Activated naive CD4-positive, alpha-beta T cell treated with anti-CD3 and anti-CD28 coated beads for 36 hours (primary cell): ENCODE measurements at regions not wholly inside any gene's neighbourhood (a gene's known extent, or its start where the extent isn't known, plus 50 kb on each side); places are given as distances from the start of the nearest gene placed in this dataset.
"Not testable (repeated sequence)": the region's sequence is repeated elsewhere in the genome, so short reads cannot be mapped to it uniquely, and the experiment has no call there.

ENCODE experiments used
- CTCF ChIA-PET: fragments of 350-600 bp; sonication (Branson Sonifier 250); formaldehyde crosslinking; loops from one replicate; lab custom pipeline; 2021; ENCODE audit warnings: antibody characterized with exemption; lab: Charles Lee
- DNase-seq: peaks from one replicate; pipeline ENCODE4 v3.0.0-alpha.2; 2020
- H3K27ac Mint-ChIP-seq: one replicate; pipeline ENCODE4 v1.8.0; 2021; ENCODE audit warnings: mild to moderate bottlenecking, mixed read lengths
- H3K27me3 Mint-ChIP-seq: one replicate; pipeline ENCODE4 v1.8.0; 2021; ENCODE audit warnings: low read depth, mixed read lengths
- H3K36me3 Mint-ChIP-seq: one replicate; pipeline ENCODE4 v1.8.0; 2021; ENCODE audit warnings: low read depth, mixed read lengths
- H3K4me1 Mint-ChIP-seq: one replicate; pipeline ENCODE4 v1.8.0; 2021; ENCODE audit warnings: low read depth, mixed read lengths
- H3K4me3 Mint-ChIP-seq: one replicate; pipeline ENCODE4 v1.8.0; 2021; ENCODE audit warnings: mild to moderate bottlenecking, moderate library complexity, mixed read lengths
- H3K9me3 Mint-ChIP-seq: one replicate; pipeline ENCODE4 v1.8.0; 2021; ENCODE audit warnings: mixed read lengths
- intact Hi-C: fragments of 100-400 bp; cut with micrococcal nuclease; formaldehyde crosslinking; loops from one replicate; pipeline ENCODE4 v1.15.1; 2023

- Mint-ChIP-seq H3K27ac (no peak overlapping the region), H3K4me1 (no peaks in the 10 kb centered on the region), H3K36me3 (no peaks in the 10 kb centered on the region), H3K4me3 (no peak overlapping the region), H3K27me3 (no peaks in the 10 kb centered on the region), H3K9me3 (peaks cover 6% of the 10 kb centered on the region)
- no peak for DNase-seq
- CTCF ChIA-PET = no interaction called here
- intact Hi-C loops = no loop called here
Observed at GRCh38 chr5:23112237-23112636, 259.1 kb upstream of the CDH12 start.

GRCh38 chr5:23105021-23105420, 251.9 kb upstream of the CDH12 start:
- intact Hi-C loops = no loop called here
- CTCF ChIA-PET = no interaction called here
- Mint-ChIP-seq H3K36me3 (peaks cover 2% of the 10 kb centered on the region), H3K4me1 (no peaks in the 10 kb centered on the region), H3K27me3 (no peaks in the 10 kb centered on the region), H3K4me3 (no peak overlapping the region), H3K27ac (no peak overlapping the region), H3K9me3 (peaks cover 12% of the 10 kb centered on the region)
- DNase-seq = no peak

- CTCF ChIA-PET = no interaction called here
- no peak for DNase-seq
- intact Hi-C loops = no loop called here
- no peak overlapping the region for H3K4me3 Mint-ChIP-seq
- peaks cover 14% of the 10 kb centered on the region for H3K9me3 Mint-ChIP-seq
- H3K27ac Mint-ChIP-seq = no peak overlapping the region
- no peaks in the 10 kb centered on the region for H3K27me3 Mint-ChIP-seq
- H3K4me1 Mint-ChIP-seq = no peaks in the 10 kb centered on the region
- peaks cover 2% of the 10 kb centered on the region for H3K36me3 Mint-ChIP-seq
Observed at GRCh38 chr5:23103566-23103965, 250.4 kb upstream of the CDH12 start.

GRCh38 chr5:23095418-23095817, 242.3 kb upstream of the CDH12 start:
- H3K36me3 Mint-ChIP-seq, H3K27ac Mint-ChIP-seq, H3K4me1 Mint-ChIP-seq, CTCF ChIA-PET, intact Hi-C loops, H3K9me3 Mint-ChIP-seq, H3K27me3 Mint-ChIP-seq, H3K4me3 Mint-ChIP-seq, DNase-seq: not testable (repeated sequence)

GRCh38 chr5:23089286-23089685, 236.1 kb upstream of the CDH12 start:
- CTCF ChIA-PET = no interaction called here
- Mint-ChIP-seq H3K27me3 (no peaks in the 10 kb centered on the region), H3K9me3 (peaks cover 6% of the 10 kb centered on the region), H3K4me3 (no peak overlapping the region), H3K27ac (no peak overlapping the region), H3K36me3 (no peaks in the 10 kb centered on the region), H3K4me1 (no peaks in the 10 kb centered on the region)
- intact Hi-C loops = no loop called here
- no peak for DNase-seq

GRCh38 chr5:23084815-23085214, 231.7 kb upstream of the CDH12 start:
- H3K36me3 Mint-ChIP-seq = no peaks in the 10 kb centered on the region
- intact Hi-C loops = no loop called here
- H3K27ac Mint-ChIP-seq = no peak overlapping the region
- H3K4me1 Mint-ChIP-seq = no peaks in the 10 kb centered on the region
- H3K4me3 Mint-ChIP-seq = no peak overlapping the region
- peaks cover 2% of the 10 kb centered on the region for H3K9me3 Mint-ChIP-seq
- no peak for DNase-seq
- CTCF ChIA-PET = no interaction called here
- no peaks in the 10 kb centered on the region for H3K27me3 Mint-ChIP-seq

DNA sequence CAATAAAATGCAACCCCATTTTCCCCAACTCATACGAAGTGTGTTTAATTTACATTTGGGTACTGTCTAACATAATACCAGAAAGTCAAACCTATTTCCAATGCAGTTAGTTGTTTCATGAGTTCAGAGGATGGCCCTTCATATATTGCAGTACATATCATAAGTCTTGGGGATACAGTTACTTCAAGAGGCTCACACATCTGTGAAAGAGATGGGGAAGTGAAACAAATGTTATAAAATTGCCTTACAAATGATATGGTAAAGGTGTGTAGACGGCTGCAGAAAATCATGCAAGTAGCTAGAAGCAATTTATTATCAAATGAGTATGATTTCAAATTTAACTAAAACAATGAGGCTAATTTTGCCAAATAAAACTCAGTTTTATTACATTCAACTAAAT, 219.0 kb upstream of the CDH12 start:
- H3K4me3 Mint-ChIP-seq = no peak overlapping the region
- H3K27me3 Mint-ChIP-seq = no peaks in the 10 kb centered on the region
- intact Hi-C loops = no loop called here
- no peaks in the 10 kb centered on the region for H3K4me1 Mint-ChIP-seq
- DNase-seq = no peak
- CTCF ChIA-PET = no interaction called here
- peaks cover 3% of the 10 kb centered on the region for H3K9me3 Mint-ChIP-seq
- no peak overlapping the region for H3K27ac Mint-ChIP-seq
- H3K36me3 Mint-ChIP-seq = no peaks in the 10 kb centered on the region

DNA sequence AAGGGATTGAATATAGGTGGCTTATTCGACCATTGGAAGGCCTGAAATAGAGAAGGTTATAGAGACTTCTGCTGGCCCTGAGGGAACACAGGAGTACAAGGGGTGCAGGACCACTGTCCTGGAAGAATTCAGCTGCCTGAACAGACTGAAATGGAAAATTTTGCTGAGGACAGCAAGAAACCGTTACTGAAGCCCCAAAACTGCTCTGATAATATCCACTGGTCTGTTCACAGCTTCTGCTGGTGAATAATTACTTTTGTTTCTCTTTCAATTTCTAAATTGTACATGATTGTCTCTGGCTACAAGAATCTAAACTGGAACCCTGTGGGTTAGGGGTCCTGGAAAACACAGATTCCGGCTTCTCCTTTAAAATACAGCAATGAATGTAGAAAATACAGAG, 218.5 kb upstream of the CDH12 start:
- intact Hi-C loops = no loop called here
- H3K4me3 Mint-ChIP-seq = no peak overlapping the region

GRCh38 chr5:23064710-23065109, 211.6 kb upstream of the CDH12 start:
- Mint-ChIP-seq H3K9me3 (peaks cover 7% of the 10 kb centered on the region), H3K4me3 (no peak overlapping the region), H3K27ac (no peak overlapping the region), H3K27me3 (no peaks in the 10 kb centered on the region), H3K4me1 (no peaks in the 10 kb centered on the region), H3K36me3 (no peaks in the 10 kb centered on the region)
- DNase-seq = no peak
- intact Hi-C loops = no loop called here
- CTCF ChIA-PET = no interaction called here

More for the DNA sequence above, 218.5 kb upstream of the CDH12 start:
- Mint-ChIP-seq H3K9me3 (no peaks in the 10 kb centered on the region), H3K27ac (no peak overlapping the region), H3K27me3 (no peaks in the 10 kb centered on the region), H3K4me1 (no peaks in the 10 kb centered on the region), H3K36me3 (no peaks in the 10 kb centered on the region)
- CTCF ChIA-PET = no interaction called here
- DNase-seq = no peak

GRCh38 chr5:23053846-23054245, 200.7 kb upstream of the CDH12 start:
- H3K9me3 Mint-ChIP-seq = peaks cover 2% of the 10 kb centered on the region
- CTCF ChIA-PET = no interaction called here
- H3K36me3 Mint-ChIP-seq = no peaks in the 10 kb centered on the region
- intact Hi-C loops = no loop called here
- no peak overlapping the region for H3K27ac Mint-ChIP-seq
- DNase-seq = no peak
- no peaks in the 10 kb centered on the region for H3K27me3 Mint-ChIP-seq
- no peak overlapping the region for H3K4me3 Mint-ChIP-seq
- no peaks in the 10 kb centered on the region for H3K4me1 Mint-ChIP-seq

GRCh38 chr5:23042226-23042625, 189.1 kb upstream of the CDH12 start:
- DNase-seq = no peak
- intact Hi-C loops = no loop called here
- Mint-ChIP-seq H3K4me1 (no peaks in the 10 kb centered on the region), H3K27ac (no peak overlapping the region), H3K27me3 (no peaks in the 10 kb centered on the region), H3K36me3 (no peaks in the 10 kb centered on the region), H3K4me3 (no peak overlapping the region), H3K9me3 (peaks cover 2% of the 10 kb centered on the region)
- CTCF ChIA-PET = interaction anchor here (0.7 kb wide), 1 partner anchor 10 kb away, joined by 3 read pairs; no protein-coding TSS in a partner anchor

DNA sequence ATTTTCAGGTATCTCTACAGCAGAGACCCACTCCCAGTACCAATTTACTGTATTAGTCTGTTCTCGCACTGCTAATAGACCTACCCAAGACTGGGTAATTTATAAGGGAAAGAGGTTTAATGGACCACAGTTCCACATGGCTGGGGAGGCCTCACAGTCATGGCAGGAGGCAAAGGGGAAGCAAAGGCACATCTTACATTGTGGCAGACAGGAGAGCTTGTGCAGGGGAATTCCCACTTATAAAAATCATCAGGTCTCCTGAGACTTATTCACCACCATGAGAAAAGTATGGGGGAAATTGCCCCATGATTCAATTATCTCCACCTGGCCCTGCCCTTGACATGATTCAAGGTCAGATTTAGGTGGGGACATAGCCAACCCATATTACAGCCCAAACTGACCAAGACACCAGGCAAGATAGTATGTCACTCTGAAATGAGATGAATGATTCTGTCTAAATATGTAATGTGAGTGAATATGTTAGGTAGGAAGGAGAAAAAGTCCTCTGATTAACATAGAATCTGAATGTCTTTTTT, 182.5 kb upstream of the CDH12 start:
- H3K4me3 Mint-ChIP-seq = no peak overlapping the region
- DNase-seq = no peak
- CTCF ChIA-PET = no interaction called here
- intact Hi-C loops = no loop called here
- H3K27ac Mint-ChIP-seq = no peak overlapping the region
- no peaks in the 10 kb centered on the region for H3K9me3 Mint-ChIP-seq
- no peaks in the 10 kb centered on the region for H3K36me3 Mint-ChIP-seq
- H3K27me3 Mint-ChIP-seq = no peaks in the 10 kb centered on the region
- H3K4me1 Mint-ChIP-seq = no peaks in the 10 kb centered on the region

GRCh38 chr5:23033864-23034263, 180.7 kb upstream of the CDH12 start:
- Mint-ChIP-seq H3K4me3 (no peak overlapping the region), H3K27ac (no peak overlapping the region)
- intact Hi-C loops = no loop called here

GRCh38 chr5:23029290-23029689, 176.1 kb upstream of the CDH12 start:
- no peaks in the 10 kb centered on the region for H3K36me3 Mint-ChIP-seq

More at GRCh38 chr5:23033864-23034263, 180.7 kb upstream of the CDH12 start:
- H3K4me1 Mint-ChIP-seq = no peaks in the 10 kb centered on the region
- no peak for DNase-seq
- CTCF ChIA-PET = no interaction called here
- H3K27me3 Mint-ChIP-seq = no peaks in the 10 kb centered on the region
- H3K9me3 Mint-ChIP-seq = no peaks in the 10 kb centered on the region
- H3K36me3 Mint-ChIP-seq = no peaks in the 10 kb centered on the region

More at GRCh38 chr5:23029290-23029689, 176.1 kb upstream of the CDH12 start:
- Mint-ChIP-seq H3K4me3 (no peak overlapping the region), H3K27me3 (no peaks in the 10 kb centered on the region), H3K27ac (no peak overlapping the region), H3K4me1 (no peaks in the 10 kb centered on the region), H3K9me3 (no peaks in the 10 kb centered on the region)
- CTCF ChIA-PET = no interaction called here
- intact Hi-C loops = no loop called here
- no peak for DNase-seq
